HG03571 (cell line): ENCODE measurements at regions not wholly inside any gene's neighbourhood (a gene's known extent, or its start where the extent isn't known, plus 50 kb on each side); places are given as distances from the start of the nearest gene placed in this dataset.

Experiments
- ATAC-seq: cut with Tn5 transposase; IDR thresholded peaks from one replicate; pipeline ENCODE4 v1.9.1; 2021; ENCODE audit not compliant: unreplicated experiment

GRCh38 chr2:123136419-123136818 lies 888.7 kb upstream of the CNTNAP5 start:
- ATAC-seq, result no peak

- ATAC-seq, result no peak
Observed at GRCh38 chr2:123144082-123144481, 881.0 kb upstream of the CNTNAP5 start.

- no peak for ATAC-seq
Observed at GRCh38 chr2:123153041-123153440, 872.0 kb upstream of the CNTNAP5 start.

DNA sequence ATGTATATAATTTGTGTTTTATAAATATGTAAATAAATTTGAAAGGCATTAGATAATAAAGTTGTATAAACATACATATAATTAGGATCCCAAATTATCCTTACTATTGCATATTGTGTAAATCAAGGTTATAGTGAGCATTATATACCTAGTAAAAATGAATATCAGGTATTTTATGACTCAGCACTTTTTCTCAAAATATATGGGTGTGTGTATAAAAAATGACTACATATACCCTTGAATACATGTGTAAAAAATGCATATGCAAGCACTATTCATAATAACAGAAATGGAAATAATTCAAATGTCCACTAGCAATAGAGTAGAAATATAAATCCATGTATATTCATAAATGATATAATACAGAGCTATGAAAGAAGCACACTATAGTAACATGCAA lies 870.9 kb upstream of the CNTNAP5 start:
- no peak for ATAC-seq

GRCh38 chr2:123157016-123157415 lies 868.1 kb upstream of the CNTNAP5 start:
- ATAC-seq, result no peak

DNA sequence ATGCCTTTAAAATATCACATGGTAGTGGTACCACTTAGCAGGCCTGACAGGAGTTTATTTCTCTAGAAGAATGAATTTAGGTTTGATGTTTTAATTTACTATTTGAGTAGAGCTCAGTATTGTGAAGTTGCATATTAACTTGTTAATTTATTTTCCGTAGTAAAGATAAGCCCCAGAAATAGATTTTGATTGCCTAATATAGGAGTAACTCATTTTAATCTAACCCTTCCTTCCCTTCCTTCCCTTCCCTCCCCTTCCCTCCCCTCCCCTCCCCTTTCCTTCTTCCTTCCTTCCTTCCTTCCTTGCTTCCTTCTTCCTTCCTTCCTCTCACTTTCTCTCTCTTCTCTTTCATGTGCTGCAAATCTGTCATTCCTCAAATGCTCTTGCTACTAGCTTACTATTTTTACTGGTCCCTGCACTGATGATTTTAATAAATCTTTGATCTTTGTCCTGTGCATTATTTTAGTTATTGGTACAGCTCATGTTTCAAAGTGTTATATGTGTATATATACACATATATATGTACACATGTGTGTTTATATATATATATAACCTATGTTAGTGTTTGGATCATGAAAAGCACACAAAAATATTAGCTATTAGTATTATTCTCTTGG lies 862.6 kb upstream of the CNTNAP5 start:
- no peak for ATAC-seq

GRCh38 chr2:123163398-123163797 lies 861.7 kb upstream of the CNTNAP5 start:
- no peak for ATAC-seq

GRCh38 chr2:123164216-123164615 lies 860.9 kb upstream of the CNTNAP5 start:
- no peak for ATAC-seq

GRCh38 chr2:123165616-123166015 lies 859.5 kb upstream of the CNTNAP5 start:
- no peak for ATAC-seq

- no peak for ATAC-seq
Observed at GRCh38 chr2:123179526-123179925, 845.6 kb upstream of the CNTNAP5 start.

GRCh38 chr2:123195957-123196356 lies 829.1 kb upstream of the CNTNAP5 start:
- no peak for ATAC-seq

DNA sequence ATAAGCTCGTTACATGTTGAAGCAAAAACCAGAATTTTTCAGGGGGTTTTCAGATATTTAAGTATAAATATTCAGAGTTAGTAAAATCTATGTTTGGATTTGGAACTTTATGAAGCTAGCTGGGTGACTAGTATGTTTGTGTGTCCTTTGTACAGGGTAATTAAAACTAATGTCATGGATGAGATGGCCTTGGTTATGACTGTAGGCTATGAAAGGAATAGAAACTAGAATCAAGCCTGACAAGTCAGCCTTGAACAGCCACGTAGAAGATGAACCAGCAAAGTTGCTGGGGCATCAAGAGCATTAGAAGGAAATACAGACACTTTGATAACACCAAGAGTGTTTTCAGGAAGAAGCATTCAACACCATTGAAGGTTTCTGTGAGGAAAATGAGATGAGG lies 825.1 kb upstream of the CNTNAP5 start:
- no peak for ATAC-seq

DNA sequence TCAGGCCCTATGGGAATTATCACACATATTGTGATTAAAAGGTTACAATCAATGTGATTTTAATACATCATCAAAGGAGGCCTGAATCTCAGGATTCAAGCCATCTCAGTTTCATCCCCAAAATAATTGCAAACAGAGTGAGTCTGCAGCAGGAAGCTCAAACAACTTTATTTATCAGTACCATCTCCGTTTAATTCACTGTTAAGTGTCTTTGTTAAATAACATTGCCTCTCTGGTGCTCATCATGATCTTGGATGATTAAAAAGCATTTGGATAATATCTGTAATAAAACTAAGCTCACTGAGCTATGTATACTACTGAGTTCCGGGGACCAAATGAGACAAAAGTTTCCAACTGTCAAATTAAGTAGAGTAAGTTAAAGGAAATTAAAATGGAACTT lies 817.8 kb upstream of the CNTNAP5 start:
- ATAC-seq, result no peak

DNA sequence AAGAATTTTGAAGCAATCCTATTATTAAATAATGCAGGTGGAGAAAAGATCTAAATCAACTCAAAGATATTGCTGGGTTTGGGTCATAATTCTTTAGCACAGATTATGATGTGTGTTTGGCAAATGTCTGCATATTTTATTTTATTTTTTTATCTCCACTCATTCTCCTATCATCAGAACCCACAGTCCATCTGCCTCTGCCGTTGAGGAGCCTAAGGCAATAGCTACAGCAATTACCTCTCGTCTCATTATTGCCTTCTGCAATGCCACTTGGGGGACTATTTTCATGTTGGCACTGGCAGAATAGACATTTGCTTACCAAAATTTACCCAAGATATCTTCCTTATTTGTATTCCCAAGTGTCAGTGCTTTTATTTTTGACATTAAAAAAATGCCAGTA lies 815.9 kb upstream of the CNTNAP5 start:
- ATAC-seq, result no peak

- no peak for ATAC-seq
Observed at GRCh38 chr2:123211181-123211580, 813.9 kb upstream of the CNTNAP5 start.

- no peak for ATAC-seq
Observed at GRCh38 chr2:123245156-123245555, 779.9 kb upstream of the CNTNAP5 start.

GRCh38 chr2:123258877-123259539 lies 766.1 kb upstream of the CNTNAP5 start:
- ATAC-seq, result no peak

GRCh38 chr2:123262856-123263255 lies 762.2 kb upstream of the CNTNAP5 start:
- ATAC-seq, result no peak

GRCh38 chr2:123283431-123283830 lies 741.7 kb upstream of the CNTNAP5 start:
- no peak for ATAC-seq

- no peak for ATAC-seq
Observed at GRCh38 chr2:123303731-123304130, 721.4 kb upstream of the CNTNAP5 start.
